Loucy (cell line): ENCODE measurements at regions not wholly inside any gene's neighbourhood (a gene's known extent, or its start where the extent isn't known, plus 50 kb on each side); places are given as distances from the start of the nearest gene placed in this dataset.

Experiments
- CTCF ChIP-seq: fragments of 200-600 bp; sonication (generic); conservative IDR thresholded peaks from 2 replicates; pipeline ENCODE4 v1.5.1; 2014; ENCODE audit warnings: mild to moderate bottlenecking, antibody characterized with exemption, low read length
- EZH2phosphoT487 ChIP-seq: fragments of 200-600 bp; IDR thresholded peaks from 2 replicates; pipeline ENCODE4 v1.6.1; 2018; ENCODE audit warnings: antibody characterized with exemption, mild to moderate bottlenecking, moderate library complexity, borderline replicate concordance

- TF ChIP-seq CTCF = no peak
- TF ChIP-seq EZH2phosphoT487 = no peak
Observed at GRCh38 chr5:9847631-9848030, 217.5 kb upstream of the TAS2R1 start.
